ENCODE measurements at regions not wholly inside any gene's neighbourhood (a gene's known extent, or its start where the extent isn't known, plus 50 kb on each side); places are given as distances from the start of the nearest gene placed in this dataset.

- TF ChIP-seq EZH2 (IDR thresholded peaks at IDR 0.05; ENCODE audit: insufficient read depth, poor library complexity, severe bottlenecking) (no peak), EZH2phosphoT487 (IDR thresholded peaks at IDR 0.05; ENCODE audit: insufficient read depth, low read depth) (no peak)
Observed at GRCh38 chr14:22448035-22448904, 140.8 kb downstream of the DAD1 start.

Measured in GM23248 (cell line).